ENCODE measurements at regions not wholly inside any gene's neighbourhood (a gene's known extent, or its start where the extent isn't known, plus 50 kb on each side); places are given as distances from the start of the nearest gene placed in this dataset.
"Not testable (repeated sequence)": the region's sequence is repeated elsewhere in the genome, so short reads cannot be mapped to it uniquely, and the experiment has no call there.

GRCh38 chr9:78972303-78972999 is 599.3 kb upstream of the TLE4 start:
- no peak for DNase-seq (ENCODE audit: low spot score)

GRCh38 chr9:78973907-78974306 is 597.9 kb upstream of the TLE4 start:
- peak; percentile 18 for DNase-seq (ENCODE audit: low spot score)

- DNase-seq (ENCODE audit: low spot score) = peak; percentile 29
Observed at GRCh38 chr9:78982849-78983248, 588.9 kb upstream of the TLE4 start.

- DNase-seq (ENCODE audit: low spot score) = no peak
Observed at GRCh38 chr9:78985084-78985738, 586.6 kb upstream of the TLE4 start.

GRCh38 chr9:78986446-78986845 is 585.3 kb upstream of the TLE4 start:
- no peak for DNase-seq (ENCODE audit: low spot score)

GRCh38 chr9:78989031-78989658 is 582.6 kb upstream of the TLE4 start:
- no peak for DNase-seq (ENCODE audit: low spot score)

GRCh38 chr9:78994471-78994870 is 577.3 kb upstream of the TLE4 start:
- DNase-seq (ENCODE audit: low spot score) = no peak

- not testable (repeated sequence) for DNase-seq (ENCODE audit: low spot score)
Observed at GRCh38 chr9:78994974-78995373, 576.8 kb upstream of the TLE4 start.

- no peak for DNase-seq (ENCODE audit: low spot score)
Observed at GRCh38 chr9:78997296-78997695, 574.5 kb upstream of the TLE4 start.

GRCh38 chr9:79000230-79001002 is 571.3 kb upstream of the TLE4 start:
- no peak for DNase-seq (ENCODE audit: low spot score)

- no peak for DNase-seq (ENCODE audit: low spot score)
Observed at GRCh38 chr9:79001012-79001411, 570.8 kb upstream of the TLE4 start.

- DNase-seq (ENCODE audit: low spot score) = no peak
Observed at GRCh38 chr9:79003514-79003913, 568.3 kb upstream of the TLE4 start.

- no peak for DNase-seq (ENCODE audit: low spot score)
Observed at GRCh38 chr9:79004032-79004431, 567.7 kb upstream of the TLE4 start.

GRCh38 chr9:79006546-79006945 is 565.2 kb upstream of the TLE4 start:
- DNase-seq (ENCODE audit: low spot score) = no peak

GRCh38 chr9:79007701-79008483 is 563.9 kb upstream of the TLE4 start:
- no peak for DNase-seq (ENCODE audit: low spot score)

- no peak for DNase-seq (ENCODE audit: low spot score)
Observed at GRCh38 chr9:79008916-79009315, 562.8 kb upstream of the TLE4 start.

GRCh38 chr9:79011461-79011860 is 560.3 kb upstream of the TLE4 start:
- no peak for DNase-seq (ENCODE audit: low spot score)

- peak; percentile 20 for DNase-seq (ENCODE audit: low spot score)
Observed at GRCh38 chr9:79012561-79012960, 559.2 kb upstream of the TLE4 start.

- no peak for DNase-seq (ENCODE audit: low spot score)
Observed at GRCh38 chr9:79013715-79014610, 557.8 kb upstream of the TLE4 start.

GRCh38 chr9:79014929-79015699 is 556.7 kb upstream of the TLE4 start:
- no peak for DNase-seq (ENCODE audit: low spot score)
